HepG2 (cell line): ENCODE measurements at regions not wholly inside any gene's neighbourhood (a gene's known extent, or its start where the extent isn't known, plus 50 kb on each side); places are given as distances from the start of the nearest gene placed in this dataset.

Source experiments
- ATM ChIP-seq: fragments of 450-650 bp; IDR thresholded peaks from 2 replicates; pipeline ENCODE4 v1.7.1; 2017; ENCODE audit warnings: mild to moderate bottlenecking, borderline replicate concordance
- DR1 ChIP-seq: sonication (generic); formaldehyde crosslinking; IDR thresholded peaks from 2 replicates; pipeline ENCODE4 v1.8.0; 2021; ENCODE audit warnings: mild to moderate bottlenecking, missing genetic modification reagents, inconsistent platforms
- FOXO1 ChIP-seq: sonication (generic); formaldehyde crosslinking; IDR thresholded peaks from 2 replicates; pipeline ENCODE4 v1.4.0; 2020; ENCODE audit warnings: missing genetic modification reagents
- HNF4A ChIP-seq: sonication (generic); formaldehyde crosslinking; IDR thresholded peaks from 2 replicates; pipeline ENCODE4 v1.4.0; 2020; ENCODE audit warnings: missing genetic modification reagents
- ONECUT2 ChIP-seq: sonication (generic); formaldehyde crosslinking; IDR thresholded peaks from 2 replicates; pipeline ENCODE4 v1.4.0; 2020; ENCODE audit warnings: missing genetic modification reagents
- PAX8 ChIP-seq: sonication (generic); formaldehyde crosslinking; IDR thresholded peaks from 2 replicates; pipeline ENCODE4 v1.8.0; 2022; ENCODE audit warnings: mild to moderate bottlenecking, missing genetic modification reagents, borderline replicate concordance
- PHF21A ChIP-seq: sonication (generic); formaldehyde crosslinking; IDR thresholded peaks from 2 replicates; pipeline ENCODE4 v1.5.0; 2020; ENCODE audit warnings: mild to moderate bottlenecking, missing genetic modification reagents
- RFX5 ChIP-seq: IDR thresholded peaks from 2 replicates; pipeline ENCODE4 v1.6.1; 2011; ENCODE audit warnings: low read depth, low read length, improper control_type of control experiment
- SALL1 ChIP-seq: sonication (generic); formaldehyde crosslinking; IDR thresholded peaks from 2 replicates; pipeline ENCODE4 v1.8.0; 2022; ENCODE audit warnings: mild to moderate bottlenecking, missing genetic modification reagents
- ZBTB3 ChIP-seq: sonication (generic); formaldehyde crosslinking; IDR thresholded peaks from 2 replicates; pipeline ENCODE4 v1.4.0; 2020; ENCODE audit warnings: low read depth, mild to moderate bottlenecking, moderate library complexity, missing genetic modification reagents, borderline replicate concordance
- ZNF501 ChIP-seq: sonication (generic); formaldehyde crosslinking; IDR thresholded peaks from 2 replicates; pipeline ENCODE4 v1.5.1; 2020; ENCODE audit warnings: mild to moderate bottlenecking, moderate library complexity, missing genetic modification reagents
- ZNF775 ChIP-seq: sonication (generic); formaldehyde crosslinking; IDR thresholded peaks from 2 replicates; pipeline ENCODE4 v1.4.0; 2020; ENCODE audit warnings: missing genetic modification reagents, mild to moderate bottlenecking, moderate library complexity, borderline replicate concordance
- TF ChIP-seq, protein P1 (sequence below): sonication (generic); formaldehyde crosslinking; IDR thresholded peaks from 2 replicates; pipeline ENCODE4 v1.8.0; 2023; ENCODE audit warnings: mild to moderate bottlenecking, missing genetic modification reagents
- TF ChIP-seq, protein P2 (sequence below): sonication (generic); formaldehyde crosslinking; IDR thresholded peaks from 2 replicates; pipeline ENCODE4 v1.4.0; 2020; ENCODE audit warnings: mild to moderate bottlenecking, missing genetic modification reagents
- TF ChIP-seq, protein P3 (sequence below): sonication (generic); formaldehyde crosslinking; IDR thresholded peaks from 2 replicates; pipeline ENCODE4 v1.5.0; 2020; ENCODE audit warnings: missing genetic modification reagents
- TF ChIP-seq, protein P4 (sequence below), 2 experiments: fragments of 450-650 bp in 1 of 2; sonication (generic) in 1 of 2; formaldehyde crosslinking; IDR thresholded peaks; 2 replicates each; pipeline versions ENCODE4 v1.5.0 to v1.8.0; 2020 to 2022; ENCODE audit warnings: mild to moderate bottlenecking in 1 of 2, missing genetic modification reagents in 1 of 2
- TF ChIP-seq, protein P5 (sequence below), 2 experiments: sonication (generic) in 1 of 2; formaldehyde crosslinking in 1 of 2; IDR thresholded peaks; 2 replicates each; pipeline versions ENCODE4 v1.4.0 to v1.6.1; 2016 to 2020; ENCODE audit warnings: borderline replicate concordance in 1 of 2, low read depth in 1 of 2, mild to moderate bottlenecking in 1 of 2, missing genetic modification reagents in 1 of 2
- TF ChIP-seq, protein P6 (sequence below): sonication (generic); formaldehyde crosslinking; IDR thresholded peaks from 2 replicates; pipeline ENCODE4 v1.4.0; 2020; ENCODE audit warnings: missing genetic modification reagents

DNA sequence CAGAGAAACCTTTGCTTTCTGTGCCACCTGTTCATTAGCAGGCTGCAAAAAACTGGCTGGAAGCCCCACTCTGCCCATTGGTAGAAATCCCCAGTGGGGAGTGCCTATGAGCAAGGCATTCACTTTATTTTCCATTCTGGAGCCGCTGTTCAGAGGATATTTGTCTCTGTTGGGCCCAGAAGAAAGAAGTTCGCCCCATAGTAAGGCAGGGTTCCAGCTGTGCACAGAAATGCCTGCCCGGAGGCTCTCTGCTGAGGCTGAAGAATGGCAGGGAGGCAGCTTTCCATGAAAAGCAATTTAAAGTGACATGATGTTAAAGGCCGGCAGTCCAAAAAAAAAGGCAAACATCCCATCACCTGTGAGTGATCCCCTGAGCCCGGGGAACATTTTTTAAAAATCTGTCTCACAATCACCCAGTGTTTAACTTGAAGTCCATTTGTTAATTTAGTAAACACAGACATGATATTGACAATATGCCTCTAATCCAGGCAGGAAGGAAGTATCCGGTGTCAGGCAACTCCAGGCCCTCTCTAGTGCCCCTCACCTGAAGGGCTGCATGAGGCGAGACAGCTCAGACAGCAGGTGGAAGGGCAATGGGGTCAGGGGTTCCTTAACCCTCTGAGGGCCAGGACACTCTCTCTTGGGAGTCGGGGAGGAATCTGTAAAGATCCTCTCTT is 265.1 kb upstream of the SIX2 start (continued):
- TF ChIP-seq, protein P1, sequence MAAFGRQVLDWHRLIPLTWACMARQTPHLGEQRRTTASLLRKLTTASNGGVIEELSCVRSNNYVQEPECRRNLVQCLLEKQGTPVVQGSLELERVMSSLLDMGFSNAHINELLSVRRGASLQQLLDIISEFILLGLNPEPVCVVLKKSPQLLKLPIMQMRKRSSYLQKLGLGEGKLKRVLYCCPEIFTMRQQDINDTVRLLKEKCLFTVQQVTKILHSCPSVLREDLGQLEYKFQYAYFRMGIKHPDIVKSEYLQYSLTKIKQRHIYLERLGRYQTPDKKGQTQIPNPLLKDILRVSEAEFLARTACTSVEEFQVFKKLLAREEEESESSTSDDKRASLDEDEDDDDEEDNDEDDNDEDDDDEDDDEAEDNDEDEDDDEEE (CRISPR knock-in tag) = no peak
- peak; percentile 92 for TF ChIP-seq FOXO1
- peak; percentile 80 for TF ChIP-seq HNF4A (CRISPR knock-in tag)
- no peak for TF ChIP-seq ZBTB3 (CRISPR knock-in tag)
- TF ChIP-seq PHF21A (CRISPR knock-in tag) = peak; percentile 96
- no peak for TF ChIP-seq RFX5
- TF ChIP-seq, protein P2, sequence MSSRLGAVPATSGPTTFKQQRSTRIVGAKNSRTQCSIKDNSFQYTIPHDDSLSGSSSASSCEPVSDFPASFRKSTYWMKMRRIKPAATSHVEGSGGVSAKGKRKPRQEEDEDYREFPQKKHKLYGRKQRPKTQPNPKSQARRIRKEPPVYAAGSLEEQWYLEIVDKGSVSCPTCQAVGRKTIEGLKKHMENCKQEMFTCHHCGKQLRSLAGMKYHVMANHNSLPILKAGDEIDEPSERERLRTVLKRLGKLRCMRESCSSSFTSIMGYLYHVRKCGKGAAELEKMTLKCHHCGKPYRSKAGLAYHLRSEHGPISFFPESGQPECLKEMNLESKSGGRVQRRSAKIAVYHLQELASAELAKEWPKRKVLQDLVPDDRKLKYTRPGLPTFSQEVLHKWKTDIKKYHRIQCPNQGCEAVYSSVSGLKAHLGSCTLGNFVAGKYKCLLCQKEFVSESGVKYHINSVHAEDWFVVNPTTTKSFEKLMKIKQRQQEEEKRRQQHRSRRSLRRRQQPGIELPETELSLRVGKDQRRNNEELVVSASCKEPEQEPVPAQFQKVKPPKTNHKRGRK (CRISPR knock-in tag) = no peak
- TF ChIP-seq, protein P3, sequence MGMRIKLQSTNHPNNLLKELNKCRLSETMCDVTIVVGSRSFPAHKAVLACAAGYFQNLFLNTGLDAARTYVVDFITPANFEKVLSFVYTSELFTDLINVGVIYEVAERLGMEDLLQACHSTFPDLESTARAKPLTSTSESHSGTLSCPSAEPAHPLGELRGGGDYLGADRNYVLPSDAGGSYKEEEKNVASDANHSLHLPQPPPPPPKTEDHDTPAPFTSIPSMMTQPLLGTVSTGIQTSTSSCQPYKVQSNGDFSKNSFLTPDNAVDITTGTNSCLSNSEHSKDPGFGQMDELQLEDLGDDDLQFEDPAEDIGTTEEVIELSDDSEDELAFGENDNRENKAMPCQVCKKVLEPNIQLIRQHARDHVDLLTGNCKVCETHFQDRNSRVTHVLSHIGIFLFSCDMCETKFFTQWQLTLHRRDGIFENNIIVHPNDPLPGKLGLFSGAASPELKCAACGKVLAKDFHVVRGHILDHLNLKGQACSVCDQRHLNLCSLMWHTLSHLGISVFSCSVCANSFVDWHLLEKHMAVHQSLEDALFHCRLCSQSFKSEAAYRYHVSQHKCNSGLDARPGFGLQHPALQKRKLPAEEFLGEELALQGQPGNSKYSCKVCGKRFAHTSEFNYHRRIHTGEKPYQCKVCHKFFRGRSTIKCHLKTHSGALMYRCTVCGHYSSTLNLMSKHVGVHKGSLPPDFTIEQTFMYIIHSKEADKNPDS (CRISPR knock-in tag) = peak; percentile 66; the same call in 1 of the 2 replicates
- TF ChIP-seq, protein P4, sequence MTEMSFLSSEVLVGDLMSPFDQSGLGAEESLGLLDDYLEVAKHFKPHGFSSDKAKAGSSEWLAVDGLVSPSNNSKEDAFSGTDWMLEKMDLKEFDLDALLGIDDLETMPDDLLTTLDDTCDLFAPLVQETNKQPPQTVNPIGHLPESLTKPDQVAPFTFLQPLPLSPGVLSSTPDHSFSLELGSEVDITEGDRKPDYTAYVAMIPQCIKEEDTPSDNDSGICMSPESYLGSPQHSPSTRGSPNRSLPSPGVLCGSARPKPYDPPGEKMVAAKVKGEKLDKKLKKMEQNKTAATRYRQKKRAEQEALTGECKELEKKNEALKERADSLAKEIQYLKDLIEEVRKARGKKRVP (CRISPR knock-in tag; IDR thresholded peaks at IDR 0.05) = peak in 1 of 2 experiments; percentile 85; a peak in 2 of 4 replicates
- TF ChIP-seq ATM = no peak
- TF ChIP-seq, protein P5, sequence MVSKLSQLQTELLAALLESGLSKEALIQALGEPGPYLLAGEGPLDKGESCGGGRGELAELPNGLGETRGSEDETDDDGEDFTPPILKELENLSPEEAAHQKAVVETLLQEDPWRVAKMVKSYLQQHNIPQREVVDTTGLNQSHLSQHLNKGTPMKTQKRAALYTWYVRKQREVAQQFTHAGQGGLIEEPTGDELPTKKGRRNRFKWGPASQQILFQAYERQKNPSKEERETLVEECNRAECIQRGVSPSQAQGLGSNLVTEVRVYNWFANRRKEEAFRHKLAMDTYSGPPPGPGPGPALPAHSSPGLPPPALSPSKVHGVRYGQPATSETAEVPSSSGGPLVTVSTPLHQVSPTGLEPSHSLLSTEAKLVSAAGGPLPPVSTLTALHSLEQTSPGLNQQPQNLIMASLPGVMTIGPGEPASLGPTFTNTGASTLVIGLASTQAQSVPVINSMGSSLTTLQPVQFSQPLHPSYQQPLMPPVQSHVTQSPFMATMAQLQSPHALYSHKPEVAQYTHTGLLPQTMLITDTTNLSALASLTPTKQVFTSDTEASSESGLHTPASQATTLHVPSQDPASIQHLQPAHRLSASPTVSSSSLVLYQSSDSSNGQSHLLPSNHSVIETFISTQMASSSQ (IDR thresholded peaks at IDR 0.05; ENCODE audit: low read depth) = peak; percentile 66
- TF ChIP-seq, protein P5 (CRISPR knock-in tag; IDR thresholded peaks at IDR 0.05; ENCODE audit: borderline replicate concordance) = peak; percentile 76; the same call in 1 of the 2 replicates
- no peak for TF ChIP-seq PAX8
- TF ChIP-seq ZNF775 = no peak
- TF ChIP-seq, protein P6, sequence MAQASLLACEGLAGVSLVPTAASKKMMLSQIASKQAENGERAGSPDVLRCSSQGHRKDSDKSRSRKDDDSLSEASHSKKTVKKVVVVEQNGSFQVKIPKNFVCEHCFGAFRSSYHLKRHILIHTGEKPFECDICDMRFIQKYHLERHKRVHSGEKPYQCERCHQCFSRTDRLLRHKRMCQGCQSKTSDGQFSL (CRISPR knock-in tag) = no peak
- TF ChIP-seq SALL1 (CRISPR knock-in tag) = peak; percentile 98
- no peak for TF ChIP-seq ZNF501 (CRISPR knock-in tag)
- peak; percentile 67; the same call in 1 of the 2 replicates for TF ChIP-seq ONECUT2 (CRISPR knock-in tag)
- no peak; the same call in 1 of the 2 replicates for TF ChIP-seq DR1 (CRISPR knock-in tag)
